WTC11 (cell line): ENCODE measurements at regions not wholly inside any gene's neighbourhood (a gene's known extent, or its start where the extent isn't known, plus 50 kb on each side); places are given as distances from the start of the nearest gene placed in this dataset.

Experiments
- CREB1 ChIP-seq: sonication (generic); formaldehyde crosslinking; IDR thresholded peaks from 2 replicates; pipeline ENCODE4 v1.8.0; 2023; ENCODE audit warnings: mild to moderate bottlenecking, missing genetic modification reagents
- CREM ChIP-seq: sonication (generic); formaldehyde crosslinking; IDR thresholded peaks from 2 replicates; pipeline ENCODE4 v1.8.1; 2022; ENCODE audit warnings: mild to moderate bottlenecking, missing genetic modification reagents, moderate library complexity
- JAZF1 ChIP-seq: fragments of 250-450 bp; sonication (Bioruptor Pico); IDR thresholded peaks from 2 replicates; pipeline ENCODE4 v1.9.0; 2021; ENCODE audit warnings: moderate library complexity, mild to moderate bottlenecking, inconsistent platforms
- JUN ChIP-seq: sonication (generic); formaldehyde crosslinking; IDR thresholded peaks from 2 replicates; pipeline ENCODE4 v1.8.0; 2023; ENCODE audit warnings: mild to moderate bottlenecking, missing genetic modification reagents
- KAT7 ChIP-seq: sonication (generic); formaldehyde crosslinking; IDR thresholded peaks from 2 replicates; pipeline ENCODE4 v1.8.1; 2023; ENCODE audit warnings: missing genetic modification reagents, mild to moderate bottlenecking, borderline replicate concordance
- TF ChIP-seq, protein P1 (sequence below): sonication (generic); formaldehyde crosslinking; IDR thresholded peaks from 2 replicates; pipeline ENCODE4 v1.8.0; 2022; ENCODE audit warnings: mild to moderate bottlenecking, missing genetic modification reagents
- TF ChIP-seq, protein P2 (sequence below): fragments of 200-600 bp; IDR thresholded peaks from 2 replicates; pipeline ENCODE4 v1.8.0; 2022; ENCODE audit warnings: antibody characterized with exemption
- TF ChIP-seq, protein P3 (sequence below): sonication (generic); formaldehyde crosslinking; IDR thresholded peaks from 2 replicates; pipeline ENCODE4 v1.8.1; 2023; ENCODE audit warnings: mild to moderate bottlenecking, missing genetic modification reagents, moderate library complexity
- TF ChIP-seq, protein P4 (sequence below): sonication (generic); formaldehyde crosslinking; IDR thresholded peaks from 2 replicates; pipeline ENCODE4 v1.8.1; 2023; ENCODE audit warnings: mild to moderate bottlenecking, missing genetic modification reagents
- TF ChIP-seq, protein P5 (sequence below): sonication (generic); formaldehyde crosslinking; IDR thresholded peaks from 2 replicates; pipeline ENCODE4 v1.8.1; 2023; ENCODE audit warnings: mild to moderate bottlenecking, missing genetic modification reagents, moderate library complexity

DNA sequence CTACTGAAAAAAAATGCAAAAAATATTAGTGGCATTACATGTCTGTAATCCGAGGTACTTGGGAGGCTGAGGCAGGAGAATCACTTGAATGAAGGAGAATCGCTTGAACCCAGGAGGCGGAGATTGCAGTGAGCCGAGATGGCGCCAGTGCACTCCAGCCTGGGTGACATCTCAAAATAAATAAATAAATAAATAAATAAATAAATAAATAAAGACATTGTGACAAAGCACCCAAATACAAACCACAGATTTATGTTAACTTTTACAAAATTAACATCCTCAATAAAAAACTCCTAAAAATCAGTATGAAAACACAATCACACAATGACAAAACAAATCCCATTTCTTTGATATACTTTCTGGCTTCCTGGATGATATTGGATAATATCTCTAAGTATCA lies 808.3 kb downstream of the REEP3 start:
- TF ChIP-seq, protein P1, sequence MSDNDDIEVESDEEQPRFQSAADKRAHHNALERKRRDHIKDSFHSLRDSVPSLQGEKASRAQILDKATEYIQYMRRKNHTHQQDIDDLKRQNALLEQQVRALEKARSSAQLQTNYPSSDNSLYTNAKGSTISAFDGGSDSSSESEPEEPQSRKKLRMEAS (CRISPR knock-in tag) = no peak
- TF ChIP-seq, protein P2, sequence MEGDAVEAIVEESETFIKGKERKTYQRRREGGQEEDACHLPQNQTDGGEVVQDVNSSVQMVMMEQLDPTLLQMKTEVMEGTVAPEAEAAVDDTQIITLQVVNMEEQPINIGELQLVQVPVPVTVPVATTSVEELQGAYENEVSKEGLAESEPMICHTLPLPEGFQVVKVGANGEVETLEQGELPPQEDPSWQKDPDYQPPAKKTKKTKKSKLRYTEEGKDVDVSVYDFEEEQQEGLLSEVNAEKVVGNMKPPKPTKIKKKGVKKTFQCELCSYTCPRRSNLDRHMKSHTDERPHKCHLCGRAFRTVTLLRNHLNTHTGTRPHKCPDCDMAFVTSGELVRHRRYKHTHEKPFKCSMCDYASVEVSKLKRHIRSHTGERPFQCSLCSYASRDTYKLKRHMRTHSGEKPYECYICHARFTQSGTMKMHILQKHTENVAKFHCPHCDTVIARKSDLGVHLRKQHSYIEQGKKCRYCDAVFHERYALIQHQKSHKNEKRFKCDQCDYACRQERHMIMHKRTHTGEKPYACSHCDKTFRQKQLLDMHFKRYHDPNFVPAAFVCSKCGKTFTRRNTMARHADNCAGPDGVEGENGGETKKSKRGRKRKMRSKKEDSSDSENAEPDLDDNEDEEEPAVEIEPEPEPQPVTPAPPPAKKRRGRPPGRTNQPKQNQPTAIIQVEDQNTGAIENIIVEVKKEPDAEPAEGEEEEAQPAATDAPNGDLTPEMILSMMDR = no peak
- TF ChIP-seq JUN (CRISPR knock-in tag) (no peak), JAZF1 (CRISPR knock-in tag) (no peak), CREM (CRISPR knock-in tag) (no peak), CREB1 (CRISPR knock-in tag) (no peak), KAT7 (CRISPR knock-in tag) (no peak)
- TF ChIP-seq, protein P3, sequence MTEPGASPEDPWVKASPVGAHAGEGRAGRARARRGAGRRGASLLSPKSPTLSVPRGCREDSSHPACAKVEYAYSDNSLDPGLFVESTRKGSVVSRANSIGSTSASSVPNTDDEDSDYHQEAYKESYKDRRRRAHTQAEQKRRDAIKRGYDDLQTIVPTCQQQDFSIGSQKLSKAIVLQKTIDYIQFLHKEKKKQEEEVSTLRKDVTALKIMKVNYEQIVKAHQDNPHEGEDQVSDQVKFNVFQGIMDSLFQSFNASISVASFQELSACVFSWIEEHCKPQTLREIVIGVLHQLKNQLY = no peak
- TF ChIP-seq, protein P4, sequence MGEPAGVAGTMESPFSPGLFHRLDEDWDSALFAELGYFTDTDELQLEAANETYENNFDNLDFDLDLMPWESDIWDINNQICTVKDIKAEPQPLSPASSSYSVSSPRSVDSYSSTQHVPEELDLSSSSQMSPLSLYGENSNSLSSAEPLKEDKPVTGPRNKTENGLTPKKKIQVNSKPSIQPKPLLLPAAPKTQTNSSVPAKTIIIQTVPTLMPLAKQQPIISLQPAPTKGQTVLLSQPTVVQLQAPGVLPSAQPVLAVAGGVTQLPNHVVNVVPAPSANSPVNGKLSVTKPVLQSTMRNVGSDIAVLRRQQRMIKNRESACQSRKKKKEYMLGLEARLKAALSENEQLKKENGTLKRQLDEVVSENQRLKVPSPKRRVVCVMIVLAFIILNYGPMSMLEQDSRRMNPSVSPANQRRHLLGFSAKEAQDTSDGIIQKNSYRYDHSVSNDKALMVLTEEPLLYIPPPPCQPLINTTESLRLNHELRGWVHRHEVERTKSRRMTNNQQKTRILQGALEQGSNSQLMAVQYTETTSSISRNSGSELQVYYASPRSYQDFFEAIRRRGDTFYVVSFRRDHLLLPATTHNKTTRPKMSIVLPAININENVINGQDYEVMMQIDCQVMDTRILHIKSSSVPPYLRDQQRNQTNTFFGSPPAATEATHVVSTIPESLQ (CRISPR knock-in tag) = no peak
- TF ChIP-seq, protein P5, sequence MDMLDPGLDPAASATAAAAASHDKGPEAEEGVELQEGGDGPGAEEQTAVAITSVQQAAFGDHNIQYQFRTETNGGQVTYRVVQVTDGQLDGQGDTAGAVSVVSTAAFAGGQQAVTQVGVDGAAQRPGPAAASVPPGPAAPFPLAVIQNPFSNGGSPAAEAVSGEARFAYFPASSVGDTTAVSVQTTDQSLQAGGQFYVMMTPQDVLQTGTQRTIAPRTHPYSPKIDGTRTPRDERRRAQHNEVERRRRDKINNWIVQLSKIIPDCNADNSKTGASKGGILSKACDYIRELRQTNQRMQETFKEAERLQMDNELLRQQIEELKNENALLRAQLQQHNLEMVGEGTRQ = no peak
